Endometrial microvascular endothelial cells (primary cell): ENCODE measurements at regions not wholly inside any gene's neighbourhood (a gene's known extent, or its start where the extent isn't known, plus 50 kb on each side); places are given as distances from the start of the nearest gene placed in this dataset.

ENCODE experiments used
- in situ Hi-C: cut with HindIII; loops from 2 replicates; pipeline ENCODE4 v1.10.0; 2017; ENCODE audit warnings: low sequenced_read_pairs, low pct_unique_long_range_greater_than_20kb; ENCODE audit errors: inconsistent ontology term

- in situ Hi-C loops = no loop called here
Observed at GRCh38 chr5:167629634-167630033, 661.8 kb upstream of the WWC1 start.

DNA sequence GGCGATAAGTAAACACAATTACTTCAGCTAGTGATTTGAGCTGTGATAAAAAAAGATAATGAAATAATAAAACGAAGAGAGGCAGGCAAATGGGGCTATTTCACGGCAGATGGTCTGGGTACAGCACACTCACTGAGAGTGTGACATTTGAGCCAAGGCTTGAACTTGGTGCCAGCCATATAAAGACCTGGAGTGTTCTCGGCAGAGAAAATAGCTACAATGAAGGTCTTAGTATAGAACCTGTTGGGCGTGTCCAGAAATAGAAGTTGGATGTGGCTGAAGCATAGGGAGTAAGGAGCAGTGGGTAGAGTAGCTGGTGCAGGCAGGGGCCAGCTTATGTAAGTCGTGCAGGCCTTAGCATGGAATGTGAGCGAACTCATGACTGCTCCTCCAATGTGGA is 660.3 kb upstream of the WWC1 start:
- in situ Hi-C loops = no loop called here

GRCh38 chr5:167633114-167633513 is 658.3 kb upstream of the WWC1 start:
- in situ Hi-C loops = no loop called here

DNA sequence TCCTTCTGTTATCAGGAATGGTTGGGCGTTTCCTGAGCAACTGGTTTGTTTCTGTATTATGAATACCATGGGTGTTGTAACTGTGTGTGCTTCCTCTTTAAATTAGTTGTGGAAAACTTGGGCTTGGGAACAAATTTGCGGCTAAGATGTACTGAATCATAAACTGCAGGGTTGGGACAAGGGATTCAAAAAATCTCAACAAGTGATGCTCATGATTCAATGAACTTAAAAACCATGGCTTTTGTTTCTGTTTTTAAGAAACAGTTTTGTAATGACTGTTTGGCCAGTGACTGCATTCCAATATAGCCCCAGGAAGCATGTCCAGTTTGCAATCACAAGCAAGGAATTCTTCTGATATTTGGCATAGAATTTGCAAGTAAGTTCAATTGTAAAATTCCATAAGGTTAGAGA is 657.5 kb upstream of the WWC1 start:
- in situ Hi-C loops = no loop called here

DNA sequence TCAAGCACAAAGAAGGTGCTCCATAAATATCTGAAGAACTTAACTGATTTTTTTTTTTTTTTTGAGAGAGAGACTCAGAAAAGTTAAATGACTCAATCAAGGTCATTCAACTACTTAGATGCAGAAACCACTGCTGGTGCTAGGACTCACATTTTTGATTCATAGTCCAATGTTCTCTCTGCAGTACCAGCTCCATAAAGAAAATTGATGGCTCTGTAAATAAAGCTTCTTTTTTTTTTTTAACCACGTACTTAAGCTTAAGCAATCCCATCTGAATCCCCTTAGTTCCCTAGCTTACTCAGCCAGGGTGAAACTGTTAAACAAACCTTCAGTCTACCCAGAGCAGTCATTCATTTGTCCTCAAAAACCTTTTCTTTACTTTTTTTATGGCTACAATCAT is 657.0 kb upstream of the WWC1 start:
- in situ Hi-C loops = no loop called here

DNA sequence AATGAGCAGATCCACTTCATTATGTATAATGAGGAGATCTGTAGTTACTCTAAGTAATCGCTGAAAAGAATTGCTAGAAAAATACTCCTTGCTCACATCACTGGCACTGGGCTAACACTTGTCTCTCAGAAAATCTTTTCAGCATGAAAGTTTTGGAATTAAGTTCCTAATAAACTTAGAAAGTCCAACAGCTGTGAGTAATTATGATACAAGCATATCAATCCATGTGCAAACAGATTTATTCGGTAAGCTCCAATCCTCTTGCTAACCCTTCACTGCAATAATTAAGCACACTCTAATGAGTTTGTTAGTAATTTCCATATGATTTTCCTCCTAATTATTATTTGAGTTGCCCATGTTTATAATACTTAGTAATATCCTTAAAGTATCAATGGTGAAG is 652.6 kb upstream of the WWC1 start:
- in situ Hi-C loops = no loop called here

- in situ Hi-C loops = no loop called here
Observed at GRCh38 chr5:167639273-167639672, 652.2 kb upstream of the WWC1 start.

GRCh38 chr5:167639766-167640165 is 651.7 kb upstream of the WWC1 start:
- in situ Hi-C loops = no loop called here

GRCh38 chr5:167642181-167642580 is 649.3 kb upstream of the WWC1 start:
- in situ Hi-C loops = no loop called here

DNA sequence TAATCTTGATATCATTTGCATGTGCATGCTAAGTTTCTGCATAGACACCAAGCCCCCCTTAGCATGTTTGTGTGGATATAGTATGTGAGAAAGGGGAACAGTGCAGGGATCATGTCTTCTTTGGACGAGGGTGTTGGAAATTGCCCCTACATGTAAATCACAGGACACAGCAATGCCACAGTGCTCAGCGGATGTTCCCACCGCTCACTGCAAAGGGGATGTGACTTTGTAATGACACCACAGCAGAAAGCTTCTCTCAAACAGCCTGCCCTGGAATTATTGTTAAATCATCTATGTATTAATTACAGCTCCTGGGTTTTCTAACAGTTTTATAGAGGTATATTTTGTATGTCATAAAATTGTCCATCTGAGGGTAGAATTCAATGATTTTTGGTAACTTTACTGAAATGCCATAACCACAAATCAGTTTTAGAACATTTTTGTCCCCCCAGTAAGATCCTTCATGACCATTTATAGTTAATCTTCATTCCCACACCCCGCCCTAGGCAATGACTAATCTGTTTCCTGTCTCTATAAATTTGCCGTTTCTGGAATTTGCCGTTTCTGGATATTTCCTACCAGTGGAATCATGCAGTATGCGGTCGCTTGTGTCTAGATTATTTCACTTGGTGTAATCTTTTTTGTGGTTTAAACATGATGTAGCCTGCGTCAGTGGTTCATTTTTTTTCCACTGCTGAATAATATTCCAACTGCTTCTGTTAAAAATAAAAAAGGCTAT is 648.5 kb upstream of the WWC1 start:
- in situ Hi-C loops = no loop called here

GRCh38 chr5:167643631-167644280 is 647.7 kb upstream of the WWC1 start:
- in situ Hi-C loops = no loop called here

- in situ Hi-C loops = no loop called here
Observed at GRCh38 chr5:167644619-167645018, 646.8 kb upstream of the WWC1 start.

DNA sequence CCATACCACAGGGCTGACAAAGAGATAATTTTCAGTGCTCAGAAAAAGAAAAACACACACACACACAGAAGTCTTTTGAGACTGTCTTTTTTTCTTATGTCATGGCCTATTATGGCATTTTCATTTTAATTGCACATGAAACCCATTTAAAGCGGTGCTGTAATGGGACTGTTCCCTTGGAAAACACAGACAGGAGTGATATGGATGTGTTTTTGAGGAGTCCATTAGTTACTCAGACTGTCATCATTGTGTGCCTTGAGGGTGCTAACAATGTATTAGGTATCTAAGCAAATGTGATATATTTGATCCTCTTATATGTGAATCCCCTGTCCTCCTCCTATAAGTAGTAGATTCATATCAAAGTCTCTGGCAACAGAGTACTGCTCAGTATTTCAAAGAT is 642.0 kb upstream of the WWC1 start:
- in situ Hi-C loops = no loop called here

- in situ Hi-C loops = no loop called here
Observed at GRCh38 chr5:167652690-167653089, 638.8 kb upstream of the WWC1 start.

GRCh38 chr5:167653645-167654106 is 637.8 kb upstream of the WWC1 start:
- in situ Hi-C loops = no loop called here

GRCh38 chr5:167657016-167657415 is 634.4 kb upstream of the WWC1 start:
- in situ Hi-C loops = no loop called here

- in situ Hi-C loops = no loop called here
Observed at GRCh38 chr5:167658889-167659288, 632.6 kb upstream of the WWC1 start.

DNA sequence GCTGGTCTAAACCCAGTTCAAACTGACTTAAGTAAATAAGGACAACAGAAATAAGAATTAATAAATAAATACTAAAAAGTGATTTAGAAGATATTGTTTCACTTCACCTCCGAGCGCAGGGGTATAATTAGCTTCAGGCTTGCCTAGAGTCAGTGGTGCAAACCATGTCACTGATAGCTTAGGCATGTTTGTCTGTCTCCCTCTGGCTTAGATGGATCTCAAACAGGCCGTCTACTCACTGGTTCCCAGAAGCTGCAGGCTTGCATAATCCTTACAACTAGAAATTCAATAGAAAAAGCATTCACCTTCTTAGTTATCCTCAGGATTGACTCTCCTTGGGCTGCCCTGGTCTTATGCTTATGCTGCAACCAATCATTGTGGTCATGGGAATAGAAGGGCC is 629.8 kb upstream of the WWC1 start:
- in situ Hi-C loops = no loop called here

DNA sequence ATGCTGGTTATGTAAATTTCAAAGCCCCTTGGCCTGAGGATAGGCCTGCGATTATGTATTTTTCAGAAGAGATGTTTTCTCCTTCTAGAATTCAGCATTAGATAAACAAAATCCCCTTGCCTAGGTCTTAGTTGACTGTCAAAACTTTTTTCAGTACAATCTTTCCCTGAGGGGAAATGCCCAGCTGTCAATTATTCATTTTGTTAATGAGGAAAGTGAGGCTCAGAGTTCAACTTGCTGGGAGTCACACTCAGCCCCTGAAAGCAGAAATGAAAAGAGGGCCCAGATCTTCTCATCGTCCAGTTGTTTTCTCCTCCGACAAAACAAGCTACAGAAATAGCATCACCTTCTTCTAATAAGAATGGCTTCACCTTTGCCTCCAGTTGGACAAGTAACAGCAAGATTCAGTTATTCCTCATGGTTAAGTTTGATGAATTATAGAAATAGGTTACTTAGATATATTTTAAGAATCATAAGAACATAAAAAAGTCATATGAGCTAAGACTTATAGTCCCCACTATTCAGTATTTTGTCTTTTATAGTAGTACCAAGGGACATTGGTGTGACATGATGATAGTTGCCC is 627.1 kb upstream of the WWC1 start:
- in situ Hi-C loops = no loop called here

DNA sequence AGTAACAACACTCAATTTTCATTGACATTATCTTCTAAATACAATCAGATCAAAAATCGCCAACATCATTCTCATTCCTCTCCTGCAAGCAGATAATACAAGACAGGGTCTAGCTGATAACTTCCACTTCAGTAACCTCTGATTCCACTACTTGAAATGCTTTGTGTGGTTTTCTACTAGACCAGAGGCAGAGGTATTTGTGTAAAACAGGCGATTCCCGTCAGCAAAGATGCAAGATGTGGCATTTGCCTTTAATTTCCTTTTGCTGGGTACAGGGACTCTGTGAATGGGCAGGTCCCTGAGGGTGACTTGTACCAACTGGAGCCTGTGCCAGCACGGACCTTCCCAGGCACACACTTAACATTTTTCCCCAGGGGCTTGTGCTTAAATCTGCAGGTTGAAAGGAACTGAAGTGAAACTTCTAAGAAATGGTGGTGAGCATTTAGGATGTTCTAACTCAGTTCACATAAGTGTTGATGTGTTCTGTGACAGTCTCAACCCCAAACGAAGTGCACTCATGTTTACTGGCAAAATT is 625.5 kb upstream of the WWC1 start:
- in situ Hi-C loops = no loop called here
